ENCODE measurements at regions not wholly inside any gene's neighbourhood (a gene's known extent, or its start where the extent isn't known, plus 50 kb on each side); places are given as distances from the start of the nearest gene placed in this dataset.

GRCh38 chr16:65314627-65315008, 192.8 kb upstream of the CDH11 start:
- ChIA-PET POLR2A (no interaction called here), CTCF (no interaction called here)
- H3K9me3 ChIP-seq (ENCODE audit: control extremely low read depth in 1 of 3, control insufficient read depth in 2 of 3, insufficient read depth in 1 of 3, low read length in 2 of 3), result no peaks in the 10 kb centered on the region
- no peak overlapping the region for H2AFZ ChIP-seq (ENCODE audit: insufficient read depth, low read depth, low read length, poor library complexity, severe bottlenecking)
- H3K9me3 Mint-ChIP-seq (ENCODE audit: insufficient read depth), result peaks cover 2% of the 10 kb centered on the region
- WGBS (ENCODE audit: insufficient coverage), result no CpG with 5 or more reads among the region's 2 CpGs
- intact Hi-C loops (cut with micrococcal nuclease), result no loop called here
- H3K9ac ChIP-seq (ENCODE audit: low read length), result no peak overlapping the region
- no peaks in the 10 kb centered on the region for H3K4me1 ChIP-seq (ENCODE audit: control insufficient read depth in 2 of 2, insufficient read depth in 2 of 2, low read length in 2 of 2)
- DNase-seq (no peak), ATAC-seq (ENCODE audit: low read depth) (no peak)
- no peak overlapping the region for H3K4me3 ChIP-seq (ENCODE audit: control extremely low read depth in 1 of 5, extremely low read depth in 1 of 5, insufficient read depth in 1 of 5, low read depth in 2 of 5, low read length in 4 of 5)
- no peak overlapping the region for H3K4me2 ChIP-seq (replicated peaks; ENCODE audit: low read depth, low read length, poor library complexity, severe bottlenecking)
- no peak overlapping the region for H3K27ac Mint-ChIP-seq
- no peaks in the 10 kb centered on the region for H3K27me3 Mint-ChIP-seq
- H3K4me3 Mint-ChIP-seq, result no peak overlapping the region
- no peak overlapping the region for H3K27ac ChIP-seq (ENCODE audit: low read length in 2 of 2)
- no peaks in the 10 kb centered on the region for H3K4me1 Mint-ChIP-seq
- no peaks in the 10 kb centered on the region for H4K20me1 ChIP-seq (ENCODE audit: control insufficient read depth, insufficient read depth, low read length, poor library complexity, severe bottlenecking)
- no peaks in the 10 kb centered on the region for H3K79me2 ChIP-seq (ENCODE audit: control insufficient read depth, insufficient read depth, low read length)
- TF ChIP-seq EZH2 (IDR thresholded peaks at IDR 0.05; ENCODE audit: borderline replicate concordance, insufficient read depth, low read depth, low read length, poor library complexity, severe bottlenecking), result no peak
- no peak for TF ChIP-seq CTCF (IDR thresholded peaks at IDR 0.05)
- H3K27me3 ChIP-seq (replicated peaks in 1 of 4; ENCODE audit: control extremely low read depth in 1 of 4, control insufficient read depth in 3 of 4, insufficient read depth in 4 of 4, low read length in 3 of 4), result no peaks in the 10 kb centered on the region
- no peaks in the 10 kb centered on the region for H3K36me3 ChIP-seq (replicated peaks in 1 of 2; ENCODE audit: control extremely low read depth in 1 of 2, control insufficient read depth in 1 of 2, extremely low read depth in 1 of 2, insufficient read depth in 2 of 2, low read length in 1 of 2)

- POLR2A ChIA-PET, result no interaction called here
- Histone ChIP-seq H3K9me3 (ENCODE audit: control extremely low read depth in 1 of 3, control insufficient read depth in 2 of 3, insufficient read depth in 1 of 3, low read length in 2 of 3) (no peaks in the 10 kb centered on the region), H3K9ac (ENCODE audit: low read length) (no peak overlapping the region), H3K36me3 (replicated peaks in 1 of 2; ENCODE audit: control extremely low read depth in 1 of 2, control insufficient read depth in 1 of 2, extremely low read depth in 1 of 2, insufficient read depth in 2 of 2, low read length in 1 of 2) (no peaks in the 10 kb centered on the region), H3K79me2 (ENCODE audit: control insufficient read depth, insufficient read depth, low read length) (no peaks in the 10 kb centered on the region), H2AFZ (ENCODE audit: insufficient read depth, low read depth, low read length, poor library complexity, severe bottlenecking) (no peak overlapping the region), H4K20me1 (ENCODE audit: control insufficient read depth, insufficient read depth, low read length, poor library complexity, severe bottlenecking) (no peaks in the 10 kb centered on the region), H3K4me1 (ENCODE audit: control insufficient read depth in 2 of 2, insufficient read depth in 2 of 2, low read length in 2 of 2) (no peaks in the 10 kb centered on the region), H3K4me3 (ENCODE audit: control extremely low read depth in 1 of 5, extremely low read depth in 1 of 5, insufficient read depth in 1 of 5, low read depth in 2 of 5, low read length in 4 of 5) (no peak overlapping the region), H3K27ac (ENCODE audit: low read length in 2 of 2) (no peak overlapping the region), H3K27me3 (replicated peaks in 1 of 4; ENCODE audit: control extremely low read depth in 1 of 4, control insufficient read depth in 3 of 4, insufficient read depth in 4 of 4, low read length in 3 of 4) (no peaks in the 10 kb centered on the region), H3K4me2 (replicated peaks; ENCODE audit: low read depth, low read length, poor library complexity, severe bottlenecking) (no peak overlapping the region)
- no peaks in the 10 kb centered on the region for H3K27me3 Mint-ChIP-seq
- ATAC-seq (ENCODE audit: low read depth) (no peak), DNase-seq (no peak)
- H3K9me3 Mint-ChIP-seq (ENCODE audit: insufficient read depth), result peaks cover 4% of the 10 kb centered on the region
- no peak overlapping the region for H3K4me3 Mint-ChIP-seq
- H3K4me1 Mint-ChIP-seq, result no peaks in the 10 kb centered on the region
- 85% methylated on average over 2 of the region's 5 CpGs for WGBS (ENCODE audit: insufficient coverage)
- H3K27ac Mint-ChIP-seq, result no peak overlapping the region
- CTCF ChIA-PET, result no interaction called here
- intact Hi-C loops (cut with micrococcal nuclease), result no loop called here
- TF ChIP-seq CTCF (IDR thresholded peaks at IDR 0.05) (no peak), EZH2 (IDR thresholded peaks at IDR 0.05; ENCODE audit: borderline replicate concordance, insufficient read depth, low read depth, low read length, poor library complexity, severe bottlenecking) (no peak)
Measured at GRCh38 chr16:65313936-65314626, 192.2 kb upstream of the CDH11 start.
